22Rv1 (cell line): ENCODE measurements at regions not wholly inside any gene's neighbourhood (a gene's known extent, or its start where the extent isn't known, plus 50 kb on each side); places are given as distances from the start of the nearest gene placed in this dataset.

Experiments used
- H3K27ac ChIP-seq: fragments of 450-650 bp; 2 replicates; pipeline ENCODE4 v1.5.1; 2017
- CTCF ChIP-seq: fragments of 450-650 bp; IDR thresholded peaks from 2 replicates; pipeline ENCODE4 v1.5.1; 2017; ENCODE audit warnings: mild to moderate bottlenecking
- ZFX ChIP-seq: fragments of 450-650 bp; IDR thresholded peaks from 2 replicates; pipeline ENCODE4 v1.6.1; 2017; ENCODE audit warnings: antibody characterized with exemption, borderline replicate concordance

DNA sequence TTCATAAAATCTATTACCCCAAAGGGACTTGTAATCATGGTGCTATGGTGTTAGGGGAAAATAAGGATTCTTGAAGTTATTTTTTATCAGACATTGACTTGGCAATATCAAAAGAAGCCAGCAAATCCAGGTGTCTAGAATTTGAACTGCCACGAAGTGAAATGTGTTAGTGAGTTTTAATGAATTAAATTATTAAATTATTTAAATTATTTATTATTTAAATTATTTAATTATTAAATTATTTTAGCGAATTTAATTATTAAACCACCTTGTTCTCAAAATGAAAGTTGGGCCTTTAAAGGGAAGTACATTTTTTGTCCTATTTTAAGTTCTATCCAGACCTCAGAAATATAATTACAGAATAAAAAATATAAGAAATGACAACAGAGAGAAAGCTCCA, 332.6 kb upstream of the SMC2 start:
- no peak overlapping the region for H3K27ac ChIP-seq
- TF ChIP-seq ZFX (no peak), CTCF (no peak)

DNA sequence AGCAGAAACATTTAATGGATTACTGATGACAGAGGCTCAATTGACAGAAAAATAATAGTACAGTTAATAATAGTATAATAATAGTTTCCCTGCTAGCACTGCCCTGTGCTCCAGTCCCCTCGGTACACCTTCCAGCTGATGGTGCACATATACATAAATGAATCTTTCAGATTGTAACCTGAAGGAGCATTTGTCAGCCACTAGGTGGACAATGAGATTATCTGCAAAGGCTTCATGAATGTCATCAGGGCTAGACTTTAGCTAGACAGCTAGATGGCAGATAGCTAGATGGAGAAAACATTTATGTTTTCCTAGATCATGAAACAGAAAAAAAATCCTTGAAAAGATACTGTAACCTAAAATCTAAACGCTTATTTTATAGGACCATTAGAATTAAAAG, 304.4 kb upstream of the SMC2 start:
- TF ChIP-seq ZFX: no peak
- peak; percentile 68 for TF ChIP-seq CTCF
- no peak overlapping the region for H3K27ac ChIP-seq

DNA sequence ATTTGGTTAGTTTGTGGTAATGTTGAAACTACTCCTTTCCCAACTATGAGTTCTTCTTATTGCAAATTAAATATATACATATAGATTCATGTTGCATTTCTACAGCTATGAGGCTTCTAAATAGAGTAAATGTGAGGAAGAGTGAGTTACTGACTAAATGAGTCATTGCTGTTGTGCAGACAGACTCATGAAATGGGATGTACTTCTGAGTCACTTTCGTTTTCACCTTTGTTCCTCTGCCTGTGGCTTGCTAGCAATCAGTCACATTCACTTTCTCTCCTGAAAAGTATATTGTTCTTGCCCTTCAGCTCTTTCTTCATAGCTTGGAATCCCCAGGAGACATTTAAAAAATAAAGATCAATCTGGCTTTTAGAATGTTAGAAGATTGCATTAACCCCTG, 295.5 kb upstream of the SMC2 start:
- TF ChIP-seq ZFX: no peak
- no peak for TF ChIP-seq CTCF
- no peak overlapping the region for H3K27ac ChIP-seq

GRCh38 chr9:103799959-103800358, 294.1 kb upstream of the SMC2 start:
- TF ChIP-seq ZFX (no peak), CTCF (no peak)
- no peak overlapping the region for H3K27ac ChIP-seq

DNA sequence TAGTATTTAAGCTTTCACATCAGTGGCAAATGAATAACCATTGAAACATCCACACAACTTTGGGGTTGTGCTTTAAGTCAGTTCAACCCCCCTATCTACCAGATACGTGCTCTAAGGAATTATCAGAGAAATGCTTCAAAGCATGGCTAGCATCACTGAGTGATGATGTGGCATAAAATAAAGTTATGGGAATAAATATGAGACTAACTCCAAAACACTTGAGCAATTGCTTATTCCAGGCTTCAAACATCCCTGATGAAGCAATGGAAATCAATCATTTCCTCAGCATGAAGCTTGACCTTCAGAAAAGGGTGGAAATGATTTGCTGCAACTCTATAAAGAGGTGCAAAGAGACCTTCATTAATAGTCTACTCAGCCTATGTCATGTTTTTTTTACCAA, 292.0 kb upstream of the SMC2 start:
- TF ChIP-seq ZFX (no peak), CTCF (no peak)
- no peak overlapping the region for H3K27ac ChIP-seq

DNA sequence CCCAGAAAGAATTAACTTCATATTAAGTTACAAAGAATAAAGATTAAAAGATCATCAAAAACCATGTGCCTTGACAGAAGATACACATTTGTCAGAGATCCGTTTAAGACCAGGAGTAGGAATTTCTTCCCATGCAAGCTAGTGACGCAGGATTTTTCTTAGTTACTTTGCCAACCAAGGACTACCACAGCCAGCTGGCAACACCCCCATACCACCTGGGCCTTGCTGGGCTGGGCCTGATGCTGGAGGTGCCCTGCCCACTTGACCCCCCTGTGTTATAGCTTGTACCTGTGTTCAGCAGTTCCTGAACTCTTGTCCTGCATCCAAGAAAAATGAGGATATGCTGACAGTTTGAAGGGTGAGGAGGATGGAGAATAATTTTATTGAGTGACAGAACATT, 290.9 kb upstream of the SMC2 start:
- H3K27ac ChIP-seq: no peak overlapping the region
- TF ChIP-seq CTCF (no peak), ZFX (no peak)

GRCh38 chr9:103804077-103804735, 289.9 kb upstream of the SMC2 start:
- no peak for TF ChIP-seq CTCF
- no peak for TF ChIP-seq ZFX
- H3K27ac ChIP-seq: no peak overlapping the region
